GM12891 (cell line): ENCODE measurements at regions not wholly inside any gene's neighbourhood (a gene's known extent, or its start where the extent isn't known, plus 50 kb on each side); places are given as distances from the start of the nearest gene placed in this dataset.
A peak's percentile ranks its signal among the peaks of the same experiment; 100 is the strongest.

ENCODE experiments used
- DNase-seq: peaks from one replicate; pipeline ENCODE4 v3.0.0; 2011; ENCODE audit warnings: low spot score; ENCODE audit not compliant: insufficient read length
- FAIRE-seq: peaks from 2 replicates; lab custom pipeline; 2011; peaks lifted over from hg19 to GRCh38; lab: Jason Lieb, UNC
- PAX5 ChIP-seq: IDR thresholded peaks from 2 replicates; pipeline ENCODE4 v1.6.1; 2011; ENCODE audit warnings: low read length, moderate library complexity, mild to moderate bottlenecking; ENCODE audit not compliant: insufficient read depth, severe bottlenecking
- POLR2A ChIP-seq: IDR thresholded peaks from 2 replicates; pipeline ENCODE4 v1.6.1; 2011; ENCODE audit warnings: low read depth, low read length, control low read depth
- POLR2AphosphoS5 ChIP-seq: IDR thresholded peaks from 2 replicates; pipeline ENCODE4 v1.6.1; 2011; ENCODE audit warnings: low read depth, low read length, control low read depth
- POU2F2 ChIP-seq: IDR thresholded peaks from 2 replicates; pipeline ENCODE4 v1.6.1; 2011; ENCODE audit warnings: low read depth, mild to moderate bottlenecking, control low read depth, low read length, moderate library complexity
- SPI1 ChIP-seq: IDR thresholded peaks from 2 replicates; pipeline ENCODE4 v1.6.1; 2011; ENCODE audit warnings: low read depth, low read length, control low read depth
- TAF1 ChIP-seq: IDR thresholded peaks from 2 replicates; pipeline ENCODE4 v1.6.1; 2011; ENCODE audit warnings: low read depth, low read length, control low read depth

DNA sequence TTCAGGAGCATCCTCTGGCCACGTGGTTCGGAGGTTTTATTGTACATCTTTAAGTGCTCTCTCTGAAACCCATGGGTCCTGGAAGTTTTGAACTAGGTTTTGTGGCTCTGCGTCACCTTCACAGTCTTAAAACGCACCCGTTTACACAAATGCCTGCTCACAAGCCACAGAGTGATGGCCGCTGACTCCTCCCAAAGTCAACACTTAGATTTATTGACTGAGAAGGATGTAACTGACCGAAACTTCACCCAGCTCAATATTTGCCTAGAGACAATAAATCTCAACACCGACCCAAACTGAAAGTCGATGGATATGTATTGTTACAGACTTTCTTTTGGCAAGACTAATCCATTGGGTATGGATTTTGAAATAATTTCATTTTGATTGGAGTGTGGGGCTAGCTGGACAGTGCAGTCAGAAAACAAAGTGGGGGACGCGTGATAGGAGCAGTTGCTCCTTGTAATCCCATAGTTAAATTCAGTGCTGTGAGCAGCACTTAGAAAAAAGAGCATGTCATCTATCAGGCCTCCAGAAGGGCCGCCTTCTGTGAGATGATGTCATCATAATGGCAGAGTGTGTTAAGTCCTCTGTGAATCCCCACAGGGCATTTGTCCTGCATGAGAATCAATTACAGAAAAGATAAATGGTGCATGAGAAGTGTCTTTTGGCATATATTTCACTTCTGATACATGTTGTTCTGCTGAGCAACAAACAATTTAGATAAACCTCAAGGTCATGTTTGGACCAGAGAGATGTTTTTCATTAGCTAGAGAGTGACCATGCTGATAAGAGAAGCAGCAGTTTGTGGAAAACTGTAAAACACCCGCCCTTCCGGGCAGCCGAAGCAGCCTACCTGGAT is 183.7 kb downstream of the INO80D start:
- TF ChIP-seq POLR2A (no peak), SPI1 (no peak), POLR2AphosphoS5 (no peak), POU2F2 (no peak), PAX5 (no peak), TAF1 (no peak)
- FAIRE-seq (no peak), DNase-seq (no peak)

DNA sequence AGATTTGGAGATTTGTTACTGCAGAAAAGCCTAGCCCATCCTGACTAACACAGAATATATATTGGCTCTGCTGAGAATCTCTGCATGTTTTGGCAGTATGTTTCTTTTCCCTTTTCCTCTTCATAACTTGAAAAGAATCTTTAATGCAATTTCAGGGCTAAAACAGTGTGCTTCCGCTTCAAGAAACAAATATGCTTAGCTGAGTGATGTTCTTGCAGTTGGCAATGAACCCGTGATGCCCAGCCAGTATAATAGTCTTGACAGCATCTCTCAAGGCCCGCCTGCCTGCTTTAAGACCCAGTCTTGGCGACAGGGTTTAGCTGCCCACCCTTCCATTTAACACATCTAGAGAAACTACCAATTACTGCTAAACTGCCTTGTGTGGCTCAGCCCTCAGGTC is 184.5 kb downstream of the INO80D start:
- DNase-seq (no peak), FAIRE-seq (no peak)
- TF ChIP-seq TAF1 = no peak

- TF ChIP-seq TAF1 (no peak), POU2F2 (no peak), SPI1 (no peak), PAX5 (no peak), POLR2A (no peak)
- no peak for DNase-seq
- FAIRE-seq = no peak
These were observed 187.2 kb downstream of the INO80D start for GRCh38 chr2:205898744-205899143.

DNA sequence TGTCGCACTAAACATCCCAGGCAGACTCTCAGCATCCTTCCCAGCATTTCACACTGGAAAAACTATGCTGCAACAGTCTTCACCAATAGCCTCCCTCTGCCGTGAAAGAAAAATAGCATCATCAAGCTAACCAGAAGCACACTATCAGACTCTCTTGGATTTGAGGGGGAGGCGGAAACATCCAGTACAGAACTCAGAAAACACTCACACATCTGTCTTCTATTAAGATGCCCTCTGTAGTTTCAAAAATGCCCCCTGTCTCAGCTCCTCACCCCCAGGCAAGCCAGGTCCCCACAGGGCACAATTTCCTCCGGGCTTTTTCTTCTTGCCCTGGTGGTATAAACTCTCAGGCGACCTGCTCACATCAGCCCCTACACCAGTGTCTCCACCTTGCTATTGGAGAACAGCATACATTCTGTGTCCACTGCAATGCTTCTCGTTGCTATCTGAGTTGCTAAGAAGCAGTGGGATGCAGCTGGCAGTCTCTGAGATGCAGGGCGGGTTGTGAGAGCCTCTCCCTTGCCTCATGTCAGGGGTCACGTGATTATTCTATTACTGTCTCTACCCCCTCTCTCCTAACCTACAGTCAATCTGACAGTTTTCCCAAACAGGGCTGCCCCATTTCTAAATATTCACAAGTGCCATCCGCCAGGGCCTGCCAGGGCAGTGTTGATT is 189.9 kb downstream of the INO80D start:
- DNase-seq (no peak), FAIRE-seq (no peak)
- TF ChIP-seq PAX5 = no peak
- no peak for TF ChIP-seq POLR2A
- TF ChIP-seq SPI1 = no peak
- TF ChIP-seq TAF1 = no peak
- TF ChIP-seq POU2F2 = no peak
- TF ChIP-seq POLR2AphosphoS5 = no peak

DNA sequence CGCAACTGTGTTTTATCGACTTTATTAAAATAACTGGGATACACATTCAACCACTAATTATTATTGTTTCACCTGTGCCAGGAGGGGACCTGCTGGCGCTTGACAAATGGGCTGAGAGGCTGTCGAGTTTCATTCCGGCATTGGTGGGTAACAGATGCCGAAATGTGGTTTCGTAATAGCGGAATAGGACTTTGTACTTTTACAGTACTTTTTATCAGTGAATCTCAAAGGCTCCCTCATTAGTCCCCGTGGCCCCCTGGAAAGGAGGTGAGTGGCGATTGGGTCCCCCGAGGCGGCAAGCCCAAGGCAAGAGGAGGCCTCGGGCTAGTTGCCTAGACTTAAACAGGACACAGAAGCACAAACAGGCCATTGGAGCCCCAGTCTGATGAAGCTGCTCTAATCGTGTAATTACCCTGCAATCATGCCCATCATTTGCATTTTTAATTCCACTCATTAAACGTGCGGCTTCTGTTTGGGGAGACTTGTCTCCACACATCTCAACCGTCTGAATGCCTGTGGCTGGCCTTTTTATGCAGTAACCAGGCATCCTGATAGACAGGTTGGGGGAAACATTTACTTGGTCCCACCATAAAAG is 193.2 kb downstream of the INO80D start:
- FAIRE-seq (no peak), DNase-seq (no peak)

DNA sequence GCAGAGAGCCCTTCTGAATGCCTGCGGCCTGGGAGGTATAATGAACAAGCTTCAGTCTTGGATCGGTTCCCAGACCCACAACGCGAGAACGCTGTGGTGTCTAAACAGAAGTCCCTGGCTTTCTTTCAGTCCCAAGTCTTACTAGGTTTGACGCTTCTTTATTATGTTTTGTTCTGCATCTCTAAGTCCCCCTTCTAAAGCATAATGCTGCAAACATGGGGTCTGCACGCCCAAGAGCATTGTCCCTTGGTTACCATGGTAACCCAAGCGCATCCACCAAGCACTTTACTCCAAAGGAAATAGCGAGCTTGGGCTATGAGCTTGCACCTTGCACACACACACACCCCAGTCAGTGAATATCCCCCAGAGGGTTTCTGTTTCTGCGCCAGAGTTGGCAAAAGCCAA is 193.7 kb downstream of the INO80D start:
- TF ChIP-seq TAF1 (no peak), SPI1 (no peak), POLR2A (no peak), POU2F2 (no peak), POLR2AphosphoS5 (no peak), PAX5 (no peak)
- FAIRE-seq = no peak
- no peak for DNase-seq

More for the DNA sequence above, 193.2 kb downstream of the INO80D start:
- TF ChIP-seq SPI1 = no peak
- TF ChIP-seq PAX5 = no peak
- TF ChIP-seq POLR2A = no peak
- no peak for TF ChIP-seq TAF1
- no peak for TF ChIP-seq POLR2AphosphoS5
- no peak for TF ChIP-seq POU2F2

- FAIRE-seq (no peak), DNase-seq (no peak)
- no peak for TF ChIP-seq POLR2AphosphoS5
- no peak for TF ChIP-seq SPI1
- TF ChIP-seq TAF1 = no peak
- TF ChIP-seq POU2F2 = no peak
- no peak for TF ChIP-seq PAX5
- TF ChIP-seq POLR2A = no peak
These were observed 196.9 kb downstream of the INO80D start for GRCh38 chr2:205889114-205889513.

DNA sequence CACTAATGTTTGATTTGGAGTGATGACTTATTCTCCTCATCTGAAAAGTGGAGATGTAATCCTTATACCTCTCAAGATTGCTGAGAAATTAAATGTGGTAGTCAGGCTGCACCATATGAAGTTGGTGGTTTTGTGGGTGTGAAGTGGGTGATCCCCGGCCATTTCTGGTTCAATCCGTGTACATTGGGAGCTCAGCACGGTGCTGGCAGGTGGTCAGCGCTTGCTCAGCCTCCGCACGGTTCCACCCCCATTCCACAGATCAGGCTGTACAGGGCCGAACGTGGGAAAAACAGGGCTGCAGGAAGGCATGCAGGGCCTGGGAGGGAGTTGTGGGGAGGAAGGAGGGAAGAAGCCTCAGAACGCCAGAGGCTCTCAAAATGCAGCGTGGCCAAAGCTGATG is 198.3 kb downstream of the INO80D start:
- DNase-seq (no peak), FAIRE-seq (no peak)
- TF ChIP-seq POLR2AphosphoS5 (no peak), PAX5 (no peak), POU2F2 (no peak)

GRCh38 chr2:205885492-205886099 is 200.4 kb downstream of the INO80D start:
- FAIRE-seq = peak; percentile 75
- peak; percentile 68 for DNase-seq
- TF ChIP-seq POLR2A = no peak

DNA sequence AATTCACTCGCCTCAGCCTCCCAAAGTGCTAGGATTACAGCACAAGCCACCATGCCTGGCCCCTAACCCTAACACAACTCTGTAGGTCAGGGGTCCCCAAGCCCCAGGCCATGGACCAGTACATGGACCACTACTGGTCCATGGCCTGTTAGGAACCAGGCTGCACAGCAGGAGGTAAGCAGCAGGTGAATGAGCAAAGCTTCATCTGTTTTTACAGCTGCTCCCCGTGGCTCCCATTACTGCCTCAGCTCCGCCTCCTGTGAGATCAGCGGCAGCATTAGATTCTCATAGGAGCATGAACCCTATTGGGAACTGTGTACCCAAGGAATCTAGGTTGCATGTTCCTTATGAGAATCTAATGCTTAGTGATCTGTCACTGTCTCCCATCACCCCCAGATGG is 201.7 kb downstream of the NRP2 start:
- FAIRE-seq (no peak), DNase-seq (no peak)
- TF ChIP-seq TAF1 (no peak), POLR2A (no peak), POU2F2 (no peak), SPI1 (no peak), PAX5 (no peak), POLR2AphosphoS5 (no peak)
